H1 (cell line): ENCODE measurements at regions not wholly inside any gene's neighbourhood (a gene's known extent, or its start where the extent isn't known, plus 50 kb on each side); places are given as distances from the start of the nearest gene placed in this dataset.
"Not testable (repeated sequence)": the region's sequence is repeated elsewhere in the genome, so short reads cannot be mapped to it uniquely, and the experiment has no call there.

Experiments
- CTCF ChIA-PET: fragments of 300-600 bp; sonication (Branson Sonifier 250); formaldehyde crosslinking; loops from one replicate; lab custom pipeline; 2021; ENCODE audit not compliant: partially characterized antibody; lab: Charles Lee
- POLR2A ChIA-PET: fragments of 300-600 bp; sonication (Branson Sonifier 250); formaldehyde crosslinking; loops from one replicate; lab custom pipeline; 2021; ENCODE audit warnings: inconsistent platforms; ENCODE audit not compliant: partially characterized antibody; lab: Charles Lee
- DNase-seq, 2 experiments: peaks; one replicate each; pipeline versions ENCODE4 v3.0.0 to v3.0.0-alpha.2; 2010 to 2022; ENCODE audit warnings: low spot score in 2 of 2, low read depth in 1 of 2, mixed read lengths in 1 of 2
- FAIRE-seq: peaks from 2 replicates; lab custom pipeline; 2011; peaks lifted over from hg19 to GRCh38; lab: Jason Lieb, UNC
- H2AFZ ChIP-seq: 2 replicates; pipeline ENCODE4 v1.8.1; 2012; ENCODE audit warnings: low read length, inconsistent platforms
- H2AK5ac ChIP-seq: 2 replicates; pipeline ENCODE4 v1.6.1; 2013; ENCODE audit warnings: low read depth, low read length
- H2BK120ac ChIP-seq: replicated peaks from 2 replicates; pipeline ENCODE3; 2013; ENCODE audit warnings: low read depth, low read length, inconsistent platforms
- H2BK12ac ChIP-seq: 2 replicates; pipeline ENCODE4 v1.6.1; 2013; ENCODE audit warnings: low read depth, low read length
- H2BK15ac ChIP-seq: 2 replicates; pipeline ENCODE4 v1.6.1; 2013; ENCODE audit warnings: low read length
- H2BK20ac ChIP-seq: 2 replicates; pipeline ENCODE4 v1.6.1; 2013; ENCODE audit warnings: low read length
- H2BK5ac ChIP-seq: 2 replicates; pipeline ENCODE4 v1.6.1; 2013; ENCODE audit warnings: low read depth, low read length
- H3K14ac ChIP-seq: 2 replicates; pipeline ENCODE4 v1.6.1; 2013; ENCODE audit warnings: inconsistent platforms; ENCODE audit not compliant: insufficient read length
- H3K18ac ChIP-seq: 2 replicates; pipeline ENCODE4 v1.6.1; 2013; ENCODE audit warnings: low read length; ENCODE audit errors: extremely low read depth
- H3K23ac ChIP-seq: 2 replicates; pipeline ENCODE4 v1.6.1; 2013; ENCODE audit warnings: inconsistent platforms; ENCODE audit not compliant: insufficient read length
- H3K23me2 ChIP-seq: 2 replicates; pipeline ENCODE4 v1.6.1; 2013; ENCODE audit warnings: low read depth, low read length
- H3K27ac ChIP-seq: 2 replicates; pipeline ENCODE4 v1.6.1; 2011; ENCODE audit warnings: low read depth, low read length, inconsistent platforms
- H3K27me3 ChIP-seq, 4 experiments: replicated peaks in 1 of 4; 1 replicate in 1 of 4; 2 replicates in 3 of 4; pipeline versions ENCODE4 v1.6.1 to v1.8.1; 2011 to 2013; ENCODE audit warnings: low read length in 3 of 4, mild to moderate bottlenecking in 3 of 4, inconsistent platforms in 2 of 4, mixed read lengths in 2 of 4, moderate library complexity in 1 of 4; ENCODE audit not compliant: control insufficient read depth in 3 of 4, insufficient read depth in 3 of 4; ENCODE audit errors: extremely low read depth in 1 of 4
- H3K36me3 ChIP-seq, 4 experiments: 2 replicates each; pipeline versions ENCODE4 v1.6.1 to v1.8.1; 2011 to 2013; ENCODE audit warnings: mild to moderate bottlenecking in 4 of 4, low read length in 3 of 4, moderate library complexity in 2 of 4, control low read depth in 1 of 4, inconsistent platforms in 1 of 4; ENCODE audit not compliant: insufficient read depth in 4 of 4, control insufficient read depth in 2 of 4
- H3K4ac ChIP-seq: replicated peaks from 2 replicates; pipeline ENCODE3; 2013; ENCODE audit warnings: low read length, low read depth, mixed read lengths, inconsistent platforms; ENCODE audit not compliant: insufficient read length
- H3K4me1 ChIP-seq, 4 experiments: replicated peaks in 1 of 4; 1 replicate in 1 of 4; 2 replicates in 3 of 4; pipeline versions ENCODE4 v1.6.1 to v1.8.1; 2011 to 2013; ENCODE audit warnings: low read length in 3 of 4, inconsistent platforms in 2 of 4, mixed read lengths in 1 of 4; ENCODE audit not compliant: insufficient read depth in 4 of 4, control insufficient read depth in 3 of 4
- H3K4me2 ChIP-seq, 2 experiments: 2 replicates each; pipeline versions ENCODE4 v1.6.1 to v1.8.1; 2011 to 2013; ENCODE audit warnings: low read depth in 2 of 2, low read length in 2 of 2, control low read depth in 1 of 2, inconsistent platforms in 1 of 2, mild to moderate bottlenecking in 1 of 2; ENCODE audit not compliant: insufficient read depth in 1 of 2
- H3K4me3 ChIP-seq, 4 experiments: fragments of 200-600, 300-600 bp in 1 of 4; sonication (generic), shearing (Covaris generic), sonication (Bioruptor Twin) in 1 of 4; 2 replicates each; pipeline versions ENCODE4 v1.5.1 to v1.8.1; 2011 to 2016; ENCODE audit warnings: low read length in 4 of 4, low read depth in 3 of 4, control low read depth in 2 of 4, inconsistent platforms in 2 of 4, mild to moderate bottlenecking in 2 of 4, mixed read lengths in 1 of 4, moderate library complexity in 1 of 4; ENCODE audit not compliant: insufficient read depth in 2 of 4; ENCODE audit errors: extremely low read depth in 1 of 4
- H3K56ac ChIP-seq: replicated peaks from 2 replicates; pipeline ENCODE3; 2013; ENCODE audit warnings: low read depth, mild to moderate bottlenecking, mixed read lengths, low read length, inconsistent platforms; ENCODE audit not compliant: insufficient read length
- H3K79me1 ChIP-seq: 2 replicates; pipeline ENCODE4 v1.6.1; 2013; ENCODE audit warnings: low read depth, low read length, control low read depth
- H3K79me2 ChIP-seq, 2 experiments: 2 replicates each; pipeline versions ENCODE4 v1.6.1 to v1.8.1; 2012 to 2013; ENCODE audit warnings: low read length in 2 of 2, mild to moderate bottlenecking in 2 of 2, inconsistent platforms in 1 of 2; ENCODE audit not compliant: insufficient read depth in 2 of 2, control insufficient read depth in 1 of 2
- H3K9ac ChIP-seq, 4 experiments: replicated peaks in 1 of 4; 1 replicate in 1 of 4; 2 replicates in 3 of 4; pipeline versions ENCODE4 v1.6.1 to v1.8.1; 2011 to 2013; ENCODE audit warnings: low read depth in 3 of 4, low read length in 3 of 4, control low read depth in 2 of 4, mild to moderate bottlenecking in 2 of 4, moderate library complexity in 2 of 4, inconsistent platforms in 1 of 4; ENCODE audit errors: extremely low read depth in 1 of 4
- H3K9me3 ChIP-seq, 2 experiments: 2 replicates each; pipeline versions ENCODE4 v1.6.1 to v1.8.1; 2012 to 2013; ENCODE audit warnings: mild to moderate bottlenecking in 2 of 2, moderate library complexity in 2 of 2, control low read depth in 1 of 2, inconsistent platforms in 1 of 2, low read depth in 1 of 2, low read length in 1 of 2, mixed read lengths in 1 of 2; ENCODE audit not compliant: insufficient read depth in 2 of 2
- H4K20me1 ChIP-seq, 2 experiments: replicated peaks in 1 of 2; 2 replicates each; pipeline versions ENCODE3 to v1.8.1; 2011 to 2013; ENCODE audit warnings: inconsistent platforms in 2 of 2, low read length in 2 of 2, mild to moderate bottlenecking in 1 of 2; ENCODE audit not compliant: insufficient read depth in 2 of 2, control insufficient read depth in 1 of 2
- H4K5ac ChIP-seq: 2 replicates; pipeline ENCODE4 v1.6.1; 2013; ENCODE audit warnings: low read length, low read depth, mixed read lengths, inconsistent platforms; ENCODE audit not compliant: insufficient read length
- H4K8ac ChIP-seq: 2 replicates; pipeline ENCODE4 v1.8.0; 2013; ENCODE audit warnings: mild to moderate bottlenecking, moderate library complexity, low read length, inconsistent platforms; ENCODE audit not compliant: insufficient read depth; ENCODE audit errors: extremely low read depth
- H4K91ac ChIP-seq: replicated peaks from 2 replicates; pipeline ENCODE3; 2013; ENCODE audit warnings: low read length, mixed read lengths, inconsistent platforms; ENCODE audit not compliant: insufficient read length
- WGBS, 2 experiments: shearing (Covaris generic) in 1 of 2; methylation state at CpG; one replicate each; pipeline versions ENCODE4 v1.1.6 to v1.1.7; 2013 to 2015; ENCODE audit warnings: low lambda C conversion rate in 2 of 2, mixed read lengths in 2 of 2, inconsistent platforms in 1 of 2, low coverage in 1 of 2, missing lambda C conversion rate in 1 of 2; ENCODE audit not compliant: insufficient replicate concordance in 2 of 2, insufficient coverage in 1 of 2, insufficient read length in 1 of 2; ENCODE audit errors: extremely low coverage in 1 of 2, missing lambda C conversion rate in 1 of 2; 5-methylcytosine and 5-hydroxymethylcytosine counted together

GRCh38 chr15:30471817-30472551, 57.9 kb upstream of the GOLGA8R start:
- H2BK120ac ChIP-seq, H3K27me3 ChIP-seq, H3K9ac ChIP-seq, H3K18ac ChIP-seq, POLR2A ChIA-PET, H3K79me1 ChIP-seq, H3K79me2 ChIP-seq, H3K27ac ChIP-seq, H3K4me2 ChIP-seq, DNase-seq, H2BK5ac ChIP-seq, H3K4me1 ChIP-seq, H3K4me3 ChIP-seq, H3K23ac ChIP-seq, H4K8ac ChIP-seq, H2BK15ac ChIP-seq, H2AFZ ChIP-seq, H3K9me3 ChIP-seq, H4K91ac ChIP-seq, H3K56ac ChIP-seq, H3K23me2 ChIP-seq, H3K14ac ChIP-seq, H2AK5ac ChIP-seq, FAIRE-seq, H4K20me1 ChIP-seq, H4K5ac ChIP-seq, H2BK12ac ChIP-seq, CTCF ChIA-PET, H3K36me3 ChIP-seq, H3K4ac ChIP-seq, H2BK20ac ChIP-seq: not testable (repeated sequence)
- no CpG with 5 or more reads among the region's 10 CpGs for WGBS, 2 experiments

- H3K36me3 ChIP-seq, H3K18ac ChIP-seq, H2BK20ac ChIP-seq, H3K9me3 ChIP-seq, H2AK5ac ChIP-seq, H2BK120ac ChIP-seq, H3K4me1 ChIP-seq, H3K4ac ChIP-seq, H3K27me3 ChIP-seq, H4K8ac ChIP-seq, H3K56ac ChIP-seq, H3K9ac ChIP-seq, H2AFZ ChIP-seq, H4K20me1 ChIP-seq, CTCF ChIA-PET, FAIRE-seq, H2BK12ac ChIP-seq, H3K79me2 ChIP-seq, H2BK5ac ChIP-seq, POLR2A ChIA-PET, H3K4me3 ChIP-seq, H3K14ac ChIP-seq, H3K23ac ChIP-seq, H2BK15ac ChIP-seq, H3K4me2 ChIP-seq, H4K91ac ChIP-seq, DNase-seq, H3K79me1 ChIP-seq, H3K23me2 ChIP-seq, H3K27ac ChIP-seq, H4K5ac ChIP-seq: not testable (repeated sequence)
- WGBS, 2 experiments, result 91% methylated on average over 9 of the region's 9 CpGs; no CpG with 5 or more reads in 1 of the 2 experiments
Measured at GRCh38 chr15:30484887-30485286, 67.0 kb upstream of the GOLGA8Q start.
